SU-DHL-6 (cell line): ENCODE measurements at regions not wholly inside any gene's neighbourhood (a gene's known extent, or its start where the extent isn't known, plus 50 kb on each side); places are given as distances from the start of the nearest gene placed in this dataset.

Experiments
- EZH2phosphoT487 ChIP-seq: fragments of 200-600 bp; sonication (generic), shearing (Covaris generic); conservative IDR thresholded peaks from 2 replicates; pipeline ENCODE4 v1.6.1; 2018; ENCODE audit warnings: mild to moderate bottlenecking, antibody characterized with exemption, low read length, moderate library complexity, mixed read lengths
- TF ChIP-seq, protein P1 (sequence below): fragments of 200-600 bp; sonication (generic); IDR thresholded peaks from one replicate; pipeline ENCODE4 v1.5.1; 2017; ENCODE audit warnings: antibody characterized with exemption, mild to moderate bottlenecking, low read length, moderate library complexity; ENCODE audit not compliant: insufficient read depth, poor library complexity, severe bottlenecking

DNA sequence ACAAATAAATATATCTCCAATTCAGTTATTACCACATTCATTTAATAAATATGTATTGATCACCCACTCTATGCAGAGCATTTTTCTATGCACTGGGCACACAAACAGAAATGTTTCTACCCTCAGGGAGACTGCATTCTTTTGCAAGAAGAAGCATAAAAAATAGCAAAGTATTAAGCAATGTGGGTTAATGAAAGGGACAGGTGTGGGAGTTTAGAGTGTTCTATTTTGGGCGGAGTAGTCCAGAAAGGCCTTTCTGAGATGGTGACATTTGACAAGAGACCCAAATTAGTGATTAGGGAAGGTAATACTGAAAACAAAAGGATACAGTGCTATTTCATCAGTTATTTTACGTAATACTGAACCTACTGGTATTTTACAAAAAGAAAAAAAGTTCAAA, 394.3 kb upstream of the CHST9 start:
- TF ChIP-seq, protein P1, sequence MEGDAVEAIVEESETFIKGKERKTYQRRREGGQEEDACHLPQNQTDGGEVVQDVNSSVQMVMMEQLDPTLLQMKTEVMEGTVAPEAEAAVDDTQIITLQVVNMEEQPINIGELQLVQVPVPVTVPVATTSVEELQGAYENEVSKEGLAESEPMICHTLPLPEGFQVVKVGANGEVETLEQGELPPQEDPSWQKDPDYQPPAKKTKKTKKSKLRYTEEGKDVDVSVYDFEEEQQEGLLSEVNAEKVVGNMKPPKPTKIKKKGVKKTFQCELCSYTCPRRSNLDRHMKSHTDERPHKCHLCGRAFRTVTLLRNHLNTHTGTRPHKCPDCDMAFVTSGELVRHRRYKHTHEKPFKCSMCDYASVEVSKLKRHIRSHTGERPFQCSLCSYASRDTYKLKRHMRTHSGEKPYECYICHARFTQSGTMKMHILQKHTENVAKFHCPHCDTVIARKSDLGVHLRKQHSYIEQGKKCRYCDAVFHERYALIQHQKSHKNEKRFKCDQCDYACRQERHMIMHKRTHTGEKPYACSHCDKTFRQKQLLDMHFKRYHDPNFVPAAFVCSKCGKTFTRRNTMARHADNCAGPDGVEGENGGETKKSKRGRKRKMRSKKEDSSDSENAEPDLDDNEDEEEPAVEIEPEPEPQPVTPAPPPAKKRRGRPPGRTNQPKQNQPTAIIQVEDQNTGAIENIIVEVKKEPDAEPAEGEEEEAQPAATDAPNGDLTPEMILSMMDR, result no peak
- no peak for TF ChIP-seq EZH2phosphoT487
